Lower leg skin (tissue), 4 donors: ENCODE measurements at regions not wholly inside any gene's neighbourhood (a gene's known extent, or its start where the extent isn't known, plus 50 kb on each side); places are given as distances from the start of the nearest gene placed in this dataset.

Source experiments
- DNase-seq, 2 donors: peaks; one replicate each; pipeline ENCODE4 v3.0.0-alpha.2; 2019; ENCODE audit warnings: low spot score in 2 of 2
- H3K4me3 ChIP-seq: fragments of 200-600 bp; sonication (generic); 2 replicates; pipeline ENCODE4 v1.5.1; 2017; ENCODE audit warnings: mild to moderate bottlenecking, low read depth; ENCODE audit not compliant: poor library complexity, severe bottlenecking
- CTCF ChIP-seq, 3 donors: fragments of 450-650 bp; IDR thresholded peaks; one replicate each; pipeline ENCODE4 v1.5.1; 2016; ENCODE audit warnings: antibody characterized with exemption in 3 of 3, mild to moderate bottlenecking in 3 of 3, moderate library complexity in 2 of 3
- POLR2A ChIP-seq, 2 donors: fragments of 450-650 bp; IDR thresholded peaks; one replicate each; pipeline ENCODE4 v1.6.1; 2016 to 2017; ENCODE audit warnings: antibody characterized with exemption in 2 of 2, mild to moderate bottlenecking in 1 of 2, moderate library complexity in 1 of 2
- WGBS, 2 donors: methylation state at CpG; one replicate each; pipeline ENCODE4 v1.1.5; 2018; 5-methylcytosine and 5-hydroxymethylcytosine counted together
- intact Hi-C: fragments of 100-400 bp; cut with DNase I; formaldehyde crosslinking; loops from one replicate; pipeline ENCODE4 v1.15.0; 2023; ENCODE audit warnings: low total_unique reads

- DNase-seq, result no peak
- TF ChIP-seq CTCF (IDR thresholded peaks at IDR 0.05) (no peak), POLR2A (IDR thresholded peaks at IDR 0.05) (no peak)
- intact Hi-C loops, result no loop called here
- no peak overlapping the region for H3K4me3 ChIP-seq
- WGBS, 2 donors, result 55 to 61% methylated on average over 2 of the region's 2 CpGs
Measured at GRCh38 chr4:134885436-134885835, 683.8 kb upstream of the PABPC4L start.

- TF ChIP-seq POLR2A (IDR thresholded peaks at IDR 0.05), result no peak
- no peak for TF ChIP-seq CTCF (IDR thresholded peaks at IDR 0.05)
- no peak for DNase-seq
- intact Hi-C loops, result no loop called here
- H3K4me3 ChIP-seq, result no peak overlapping the region
- WGBS, 2 donors, result 69 to 70% methylated on average over 1 of the region's 1 CpG
Measured at GRCh38 chr4:134883831-134884449, 682.4 kb upstream of the PABPC4L start.

GRCh38 chr4:134879019-134879418 is 677.4 kb upstream of the PABPC4L start:
- no peak for DNase-seq
- no peak for TF ChIP-seq POLR2A (IDR thresholded peaks at IDR 0.05)
- TF ChIP-seq CTCF (IDR thresholded peaks at IDR 0.05), result no peak
- intact Hi-C loops, result no loop called here
- 89 to 90% methylated on average over 1 of the region's 1 CpG for WGBS, 2 donors
- no peak overlapping the region for H3K4me3 ChIP-seq

- TF ChIP-seq CTCF (IDR thresholded peaks at IDR 0.05) (no peak), POLR2A (IDR thresholded peaks at IDR 0.05) (no peak)
- DNase-seq, result no peak
- intact Hi-C loops, result no loop called here
- no peak overlapping the region for H3K4me3 ChIP-seq
Measured at GRCh38 chr4:134867027-134867426, 665.4 kb upstream of the PABPC4L start.

GRCh38 chr4:134865675-134866074 is 664.1 kb upstream of the PABPC4L start:
- TF ChIP-seq CTCF (IDR thresholded peaks at IDR 0.05), result no peak
- TF ChIP-seq POLR2A (IDR thresholded peaks at IDR 0.05), result no peak
- WGBS, 2 donors, result 70 to 79% methylated on average over 1 of the region's 1 CpG
- intact Hi-C loops, result no loop called here
- DNase-seq, result no peak
- no peak overlapping the region for H3K4me3 ChIP-seq

GRCh38 chr4:134862116-134862515 is 660.5 kb upstream of the PABPC4L start:
- 82 to 84% methylated on average over 2 of the region's 2 CpGs for whole genome bisulfite sequencing, 2 donors
- intact Hi-C loops, result no loop called here
- no peak overlapping the region for H3K4me3 ChIP-seq
- DNase-seq, result no peak
- TF ChIP-seq CTCF (IDR thresholded peaks at IDR 0.05) (no peak), POLR2A (IDR thresholded peaks at IDR 0.05) (no peak)
